Type B pancreatic cell (in vitro differentiated cells): ENCODE measurements at regions not wholly inside any gene's neighbourhood (a gene's known extent, or its start where the extent isn't known, plus 50 kb on each side); places are given as distances from the start of the nearest gene placed in this dataset.

Experiments
- DNase-seq: peaks from one replicate; pipeline ENCODE4 v3.0.0; 2021; ENCODE audit warnings: mixed read lengths; ENCODE audit not compliant: unreplicated experiment; ENCODE audit errors: extremely low spot score
- H3K27ac Mint-ChIP-seq: 2 replicates; pipeline ENCODE4 v1.8.0; 2021; ENCODE audit warnings: mild to moderate bottlenecking, mixed read lengths
- H3K27me3 Mint-ChIP-seq: 2 replicates; pipeline ENCODE4 v1.8.0; 2021; ENCODE audit warnings: mixed read lengths
- H3K36me3 Mint-ChIP-seq: 2 replicates; pipeline ENCODE4 v1.8.0; 2021; ENCODE audit warnings: mixed read lengths
- H3K4me1 Mint-ChIP-seq: one replicate; pipeline ENCODE4 v1.8.0; 2021; ENCODE audit warnings: mixed read lengths; ENCODE audit not compliant: unreplicated experiment
- H3K4me3 Mint-ChIP-seq: 2 replicates; pipeline ENCODE4 v1.8.0; 2021; ENCODE audit warnings: mild to moderate bottlenecking, mixed read lengths
- H3K9me3 Mint-ChIP-seq: 2 replicates; pipeline ENCODE4 v1.8.0; 2021; ENCODE audit warnings: mixed read lengths
- TF ChIP-seq, protein P1 (sequence below): fragments of 200-600 bp; sonication (generic); conservative IDR thresholded peaks from 2 replicates; pipeline ENCODE4 v1.5.0; 2021; ENCODE audit warnings: antibody characterized with exemption, mild to moderate bottlenecking

DNA sequence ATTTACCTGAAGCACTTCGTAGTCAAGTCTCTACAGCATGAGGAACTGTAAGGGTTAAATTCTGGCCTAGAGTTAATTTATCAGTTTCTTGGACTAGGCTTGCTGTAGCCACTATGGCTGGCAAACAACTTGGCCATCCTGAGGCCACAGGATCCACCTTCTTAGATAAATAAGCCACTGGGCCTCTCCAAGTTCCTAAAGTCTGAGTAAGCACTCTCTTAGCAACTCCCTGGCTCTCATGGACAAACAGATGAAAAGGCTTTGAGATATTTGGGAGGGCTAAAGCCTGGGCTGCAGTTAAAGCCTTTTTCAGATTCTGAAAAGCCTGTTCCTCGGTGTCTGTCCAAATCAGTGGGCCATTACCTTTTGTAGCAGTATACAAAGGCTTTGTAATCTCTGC, 675.0 kb downstream of the TMEM121 start:
- no peaks in the 10 kb centered on the region for H3K36me3 Mint-ChIP-seq
- no peak for DNase-seq
- no peaks in the 10 kb centered on the region for H3K4me1 Mint-ChIP-seq
- H3K27ac Mint-ChIP-seq = no peak overlapping the region
- H3K9me3 Mint-ChIP-seq = peaks cover 13% of the 10 kb centered on the region
- no peak overlapping the region for H3K4me3 Mint-ChIP-seq
- TF ChIP-seq, protein P1, sequence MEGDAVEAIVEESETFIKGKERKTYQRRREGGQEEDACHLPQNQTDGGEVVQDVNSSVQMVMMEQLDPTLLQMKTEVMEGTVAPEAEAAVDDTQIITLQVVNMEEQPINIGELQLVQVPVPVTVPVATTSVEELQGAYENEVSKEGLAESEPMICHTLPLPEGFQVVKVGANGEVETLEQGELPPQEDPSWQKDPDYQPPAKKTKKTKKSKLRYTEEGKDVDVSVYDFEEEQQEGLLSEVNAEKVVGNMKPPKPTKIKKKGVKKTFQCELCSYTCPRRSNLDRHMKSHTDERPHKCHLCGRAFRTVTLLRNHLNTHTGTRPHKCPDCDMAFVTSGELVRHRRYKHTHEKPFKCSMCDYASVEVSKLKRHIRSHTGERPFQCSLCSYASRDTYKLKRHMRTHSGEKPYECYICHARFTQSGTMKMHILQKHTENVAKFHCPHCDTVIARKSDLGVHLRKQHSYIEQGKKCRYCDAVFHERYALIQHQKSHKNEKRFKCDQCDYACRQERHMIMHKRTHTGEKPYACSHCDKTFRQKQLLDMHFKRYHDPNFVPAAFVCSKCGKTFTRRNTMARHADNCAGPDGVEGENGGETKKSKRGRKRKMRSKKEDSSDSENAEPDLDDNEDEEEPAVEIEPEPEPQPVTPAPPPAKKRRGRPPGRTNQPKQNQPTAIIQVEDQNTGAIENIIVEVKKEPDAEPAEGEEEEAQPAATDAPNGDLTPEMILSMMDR = no peak
- no peaks in the 10 kb centered on the region for H3K27me3 Mint-ChIP-seq

DNA sequence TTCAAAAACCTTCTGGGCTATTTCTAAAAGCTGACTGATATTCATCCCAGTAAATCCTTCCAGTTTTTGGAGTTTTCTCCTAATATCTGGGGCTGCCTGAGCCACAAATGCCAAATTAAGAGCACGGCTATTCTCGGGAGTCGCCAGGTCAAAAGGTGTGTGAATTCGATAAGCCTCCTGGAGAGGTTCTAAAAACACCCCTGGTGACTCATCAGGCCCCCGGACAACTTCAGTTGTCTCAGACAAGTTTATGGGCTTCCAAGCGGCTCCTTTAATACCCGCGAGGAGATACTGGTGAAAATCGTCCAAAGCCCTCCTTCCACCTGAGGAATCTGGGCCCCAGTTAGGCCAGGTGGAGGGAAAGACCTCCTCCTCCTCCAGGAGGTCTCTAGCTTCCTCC, 677.1 kb downstream of the TMEM121 start:
- no peaks in the 10 kb centered on the region for H3K27me3 Mint-ChIP-seq
- no peak for DNase-seq
- no peak overlapping the region for H3K27ac Mint-ChIP-seq
- H3K4me1 Mint-ChIP-seq = no peaks in the 10 kb centered on the region
- no peaks in the 10 kb centered on the region for H3K36me3 Mint-ChIP-seq
- H3K9me3 Mint-ChIP-seq = peaks cover 18% of the 10 kb centered on the region
- TF ChIP-seq, protein P1 = no peak
- no peak overlapping the region for H3K4me3 Mint-ChIP-seq

DNA sequence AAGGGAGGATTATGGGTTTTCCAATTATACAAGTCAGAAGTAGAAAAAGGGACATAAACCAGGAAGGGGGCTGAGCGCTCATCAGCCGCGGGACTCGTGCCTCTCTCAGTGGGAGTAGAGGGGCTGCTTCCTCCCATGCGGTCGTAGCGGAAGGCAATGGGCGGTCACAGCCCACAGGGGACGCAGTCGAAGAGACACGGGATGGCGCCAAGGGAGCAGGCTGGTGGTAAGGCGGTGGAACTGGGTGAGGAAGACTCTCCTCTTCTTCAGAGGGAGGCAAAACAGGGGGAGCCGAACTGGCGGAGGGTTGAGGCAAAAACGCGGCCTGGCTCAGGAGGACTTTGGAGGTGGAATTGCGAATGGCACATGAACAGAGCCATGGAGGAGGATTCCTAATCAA, 677.7 kb downstream of the TMEM121 start:
- Mint-ChIP-seq H3K36me3 (no peaks in the 10 kb centered on the region), H3K27ac (no peak overlapping the region), H3K4me1 (no peaks in the 10 kb centered on the region), H3K9me3 (peaks cover 22% of the 10 kb centered on the region), H3K4me3 (no peak overlapping the region), H3K27me3 (no peaks in the 10 kb centered on the region)
- TF ChIP-seq, protein P1 = no peak
- DNase-seq = no peak

DNA sequence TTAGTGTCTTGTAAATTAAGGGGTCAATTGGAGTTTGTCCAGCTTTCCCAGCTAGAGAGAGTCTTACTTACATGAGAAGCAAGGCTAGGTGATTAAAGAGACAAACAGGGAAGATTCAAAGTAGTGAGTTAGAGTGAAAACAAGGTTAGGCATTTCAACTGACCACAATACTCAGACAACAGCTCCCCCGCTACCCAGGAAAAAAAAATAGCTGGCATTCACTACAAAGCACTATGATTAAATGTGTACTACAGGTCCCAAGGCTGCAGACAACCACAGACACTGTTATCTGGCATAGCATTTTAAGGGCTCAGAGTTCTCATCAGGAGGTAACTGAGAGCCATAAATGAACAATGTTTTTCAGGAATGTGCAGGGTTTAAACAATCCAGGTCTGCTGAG, 680.9 kb downstream of the TMEM121 start:
- Mint-ChIP-seq H3K4me3 (no peak overlapping the region), H3K27me3 (no peaks in the 10 kb centered on the region), H3K4me1 (no peaks in the 10 kb centered on the region), H3K36me3 (no peaks in the 10 kb centered on the region), H3K27ac (no peak overlapping the region), H3K9me3 (peaks cover 24% of the 10 kb centered on the region)
- TF ChIP-seq, protein P1 = no peak
- no peak for DNase-seq

DNA sequence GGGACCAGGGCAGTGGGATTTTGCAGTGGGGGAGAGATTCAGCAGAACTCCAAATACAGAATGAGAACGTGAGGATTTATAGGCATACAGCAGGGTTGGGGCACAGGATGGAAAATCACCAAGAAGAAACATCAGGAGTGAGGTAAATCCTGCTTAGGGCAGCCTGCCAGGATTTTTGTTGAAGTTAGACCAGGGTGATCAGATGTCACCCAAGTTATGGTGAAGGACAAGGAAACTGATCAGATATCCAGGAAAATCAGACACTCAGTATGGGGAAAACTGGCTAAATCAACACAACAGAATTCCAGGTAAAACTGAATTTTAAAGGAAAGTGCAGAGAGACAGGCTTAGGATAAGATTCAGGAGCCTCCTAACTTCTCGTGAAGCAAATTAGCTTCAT, 682.4 kb downstream of the TMEM121 start:
- TF ChIP-seq, protein P1 = no peak
- no peak for DNase-seq
- Mint-ChIP-seq H3K9me3 (peaks cover 19% of the 10 kb centered on the region), H3K36me3 (no peaks in the 10 kb centered on the region), H3K4me3 (no peak overlapping the region), H3K27ac (no peak overlapping the region), H3K27me3 (no peaks in the 10 kb centered on the region), H3K4me1 (no peaks in the 10 kb centered on the region)

DNA sequence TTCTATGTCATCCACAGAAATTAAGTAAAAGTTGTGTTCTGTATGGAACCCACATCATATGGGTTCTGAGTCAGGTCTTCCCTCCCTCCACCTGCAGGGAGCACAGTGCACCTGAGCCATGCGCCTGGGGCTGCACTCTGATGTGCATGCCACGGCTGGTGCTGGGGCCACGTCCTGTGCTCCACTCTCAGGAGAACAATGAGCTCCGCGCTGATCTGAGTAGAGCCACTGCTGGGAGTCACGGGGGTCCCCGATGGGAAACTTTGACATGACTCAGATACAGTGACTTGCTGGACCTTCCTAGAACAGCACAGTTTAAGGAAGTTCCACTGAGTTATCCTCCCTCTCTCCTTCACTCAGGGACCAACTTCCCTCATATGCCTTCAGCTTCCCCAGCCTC, 683.4 kb downstream of the TMEM121 start:
- Mint-ChIP-seq H3K4me1 (no peaks in the 10 kb centered on the region), H3K27ac (no peak overlapping the region), H3K4me3 (no peak overlapping the region), H3K36me3 (no peaks in the 10 kb centered on the region), H3K9me3 (peaks cover 19% of the 10 kb centered on the region), H3K27me3 (no peaks in the 10 kb centered on the region)
- TF ChIP-seq, protein P1 = no peak
- DNase-seq = no peak
